OCI-LY1 (cell line): ENCODE measurements at regions not wholly inside any gene's neighbourhood (a gene's known extent, or its start where the extent isn't known, plus 50 kb on each side); places are given as distances from the start of the nearest gene placed in this dataset.
"Not testable (repeated sequence)": the region's sequence is repeated elsewhere in the genome, so short reads cannot be mapped to it uniquely, and the experiment has no call there.

Experiments used
- H2AFZ ChIP-seq: fragments of 200-600 bp; sonication (generic), shearing (Covaris generic); 2 replicates; pipeline ENCODE4 v1.6.0; 2014; ENCODE audit warnings: antibody characterized with exemption, mild to moderate bottlenecking, low read length
- H3F3A ChIP-seq: fragments of 200-600 bp; sonication (generic), shearing (Covaris generic); 2 replicates; pipeline ENCODE4 v1.6.0; 2014; ENCODE audit warnings: mild to moderate bottlenecking, antibody characterized with exemption, low read length, moderate library complexity; ENCODE audit not compliant: insufficient read depth
- H3K27ac ChIP-seq: fragments of 200-600 bp; sonication (generic); 2 replicates; pipeline ENCODE4 v1.5.1; 2014; ENCODE audit warnings: low read length, mixed run types, mild to moderate bottlenecking, low read depth; ENCODE audit not compliant: poor library complexity, severe bottlenecking
- H3K27me3 ChIP-seq: fragments of 200-600 bp; sonication (generic); 2 replicates; pipeline ENCODE4 v1.6.0; 2014; ENCODE audit warnings: antibody characterized with exemption, mild to moderate bottlenecking, low read length, moderate library complexity; ENCODE audit not compliant: insufficient read depth
- H3K36me3 ChIP-seq: fragments of 200-600 bp; sonication (generic); 2 replicates; pipeline ENCODE4 v1.6.1; 2014; ENCODE audit warnings: mild to moderate bottlenecking, antibody characterized with exemption, low read length, moderate library complexity, mixed read lengths; ENCODE audit not compliant: insufficient read depth
- H3K4me1 ChIP-seq: fragments of 200-600 bp; sonication (generic); 2 replicates; pipeline ENCODE4 v1.5.1; 2014; ENCODE audit warnings: mild to moderate bottlenecking, low read length, moderate library complexity; ENCODE audit not compliant: insufficient read depth, severe bottlenecking
- H3K4me2 ChIP-seq: fragments of 200-600 bp; sonication (generic), shearing (Covaris generic); 2 replicates; pipeline ENCODE4 v1.6.1; 2014; ENCODE audit warnings: low read length
- H3K4me3 ChIP-seq: fragments of 200-600 bp; sonication (generic); 2 replicates; pipeline ENCODE4 v1.5.1; 2014; ENCODE audit warnings: low read length, low read depth, mild to moderate bottlenecking, mixed read lengths; ENCODE audit not compliant: poor library complexity, severe bottlenecking
- H3K79me2 ChIP-seq: fragments of 200-600 bp; shearing (Covaris generic); 2 replicates; pipeline ENCODE4 v1.6.1; 2016; ENCODE audit warnings: mixed run types, low read length, mixed read lengths; ENCODE audit not compliant: insufficient read depth
- H3K9ac ChIP-seq: fragments of 200-600 bp; sonication (generic), shearing (Covaris generic); 2 replicates; pipeline ENCODE4 v1.6.1; 2014; ENCODE audit warnings: mild to moderate bottlenecking, low read length, mixed read lengths
- H3K9me2 ChIP-seq: fragments of 200-600 bp; sonication (generic), shearing (Covaris generic); 2 replicates; pipeline ENCODE4 v1.6.1; 2014; ENCODE audit warnings: low read depth, mild to moderate bottlenecking, low read length, mixed read lengths
- H3K9me3 ChIP-seq: fragments of 200-600 bp; shearing (Covaris generic); 2 replicates; pipeline ENCODE4 v1.6.1; 2014; ENCODE audit warnings: low read length, mixed read lengths
- H4K20me1 ChIP-seq: fragments of 200-600 bp; sonication (generic), shearing (Covaris generic); 2 replicates; pipeline ENCODE4 v1.6.0; 2016; ENCODE audit warnings: mild to moderate bottlenecking, low read length; ENCODE audit not compliant: insufficient read depth
- CTCF ChIP-seq: fragments of 200-600 bp; sonication (generic), shearing (Covaris generic); IDR thresholded peaks from 2 replicates; pipeline ENCODE4 v1.5.1; 2017; ENCODE audit warnings: mild to moderate bottlenecking, antibody characterized with exemption, low read length, moderate library complexity, mixed read lengths
- EZH2 ChIP-seq: fragments of 200-600 bp; sonication (generic), shearing (Covaris generic); IDR thresholded peaks from 2 replicates; pipeline ENCODE4 v1.8.0; 2017; ENCODE audit warnings: borderline replicate concordance, mixed run types, mild to moderate bottlenecking, antibody characterized with exemption, low read length, moderate library complexity, mixed read lengths

GRCh38 chr18:60064271-60064670, 164.5 kb downstream of the PMAIP1 start:
- Histone ChIP-seq H3F3A (no peaks in the 10 kb centered on the region), H3K4me1 (no peaks in the 10 kb centered on the region), H3K9me3 (no peaks in the 10 kb centered on the region), H3K27ac (no peak overlapping the region), H3K27me3 (no peaks in the 10 kb centered on the region), H3K9ac (no peak overlapping the region), H3K9me2 (no peaks in the 10 kb centered on the region), H3K36me3 (no peaks in the 10 kb centered on the region), H3K4me3 (no peak overlapping the region), H4K20me1 (no peaks in the 10 kb centered on the region), H3K4me2 (no peak overlapping the region), H3K79me2 (no peaks in the 10 kb centered on the region), H2AFZ (no peak overlapping the region)
- TF ChIP-seq EZH2 (no peak), CTCF (no peak)

- not testable (repeated sequence) for H3K27ac ChIP-seq, H4K20me1 ChIP-seq, H3K9me2 ChIP-seq, H3K4me2 ChIP-seq, H3F3A ChIP-seq, H2AFZ ChIP-seq, H3K4me1 ChIP-seq, H3K79me2 ChIP-seq, H3K4me3 ChIP-seq, H3K9me3 ChIP-seq, H3K36me3 ChIP-seq, H3K9ac ChIP-seq, H3K27me3 ChIP-seq
Observed at GRCh38 chr18:60062831-60063230, 163.0 kb downstream of the PMAIP1 start.

GRCh38 chr18:60062396-60062795, 162.6 kb downstream of the PMAIP1 start:
- Histone ChIP-seq H3K4me2 (no peak overlapping the region), H3F3A (no peaks in the 10 kb centered on the region), H3K79me2 (no peaks in the 10 kb centered on the region), H2AFZ (no peak overlapping the region), H3K9ac (no peak overlapping the region), H4K20me1 (no peaks in the 10 kb centered on the region), H3K9me3 (no peaks in the 10 kb centered on the region), H3K36me3 (no peaks in the 10 kb centered on the region), H3K9me2 (no peaks in the 10 kb centered on the region), H3K27me3 (no peaks in the 10 kb centered on the region), H3K27ac (no peak overlapping the region), H3K4me3 (no peak overlapping the region), H3K4me1 (no peaks in the 10 kb centered on the region)
- no peak for TF ChIP-seq CTCF
- no peak for TF ChIP-seq EZH2

GRCh38 chr18:60060578-60060977, 160.8 kb downstream of the PMAIP1 start:
- H3K9me2 ChIP-seq: no peaks in the 10 kb centered on the region
- H3K4me1 ChIP-seq: no peaks in the 10 kb centered on the region
- no peaks in the 10 kb centered on the region for H3K79me2 ChIP-seq
- H4K20me1 ChIP-seq: no peaks in the 10 kb centered on the region
- TF ChIP-seq EZH2 (no peak), CTCF (no peak)
- H3K4me2 ChIP-seq: no peak overlapping the region
- H3F3A ChIP-seq: no peaks in the 10 kb centered on the region
- no peaks in the 10 kb centered on the region for H3K27me3 ChIP-seq
- H3K9me3 ChIP-seq: no peaks in the 10 kb centered on the region
- no peaks in the 10 kb centered on the region for H3K36me3 ChIP-seq
- no peak overlapping the region for H2AFZ ChIP-seq
- H3K4me3 ChIP-seq: no peak overlapping the region
- no peak overlapping the region for H3K9ac ChIP-seq
- H3K27ac ChIP-seq: no peak overlapping the region
